ENCODE measurements at regions not wholly inside any gene's neighbourhood (a gene's known extent, or its start where the extent isn't known, plus 50 kb on each side); places are given as distances from the start of the nearest gene placed in this dataset.

GRCh38 chrX:69303231-69303630, 138.0 kb upstream of the PJA1 start:
- no peak for TF ChIP-seq POLR2A (IDR thresholded peaks at IDR 0.05)
- TF ChIP-seq CTCF (IDR thresholded peaks at IDR 0.05): no peak

Data from upper lobe of left lung (tissue), 4 donors.